ENCODE measurements at regions not wholly inside any gene's neighbourhood (a gene's known extent, or its start where the extent isn't known, plus 50 kb on each side); places are given as distances from the start of the nearest gene placed in this dataset.

GRCh38 chr10:106410331-106410730 is 754.2 kb downstream of the SORCS1 start:
- no TSS peak for BruUV-seq (replicated peaks)
- intact Hi-C loops (cut with micrococcal nuclease; ENCODE audit: unreplicated experiment) (no loop called here), in situ Hi-C loops (cut with HindIII; ENCODE audit: low pct_unique_long_range_greater_than_20kb, low sequenced_read_pairs) (no loop called here)
- Histone ChIP-seq H3K27me3 (ENCODE audit: control insufficient read depth, insufficient read depth, low read length) (no peaks in the 10 kb centered on the region), H3K9me3 (ENCODE audit: control insufficient read depth, insufficient read depth, low read depth, low read length) (no peaks in the 10 kb centered on the region), H3K4me3 (ENCODE audit: low read depth in 2 of 2, low read length in 2 of 2) (no peak overlapping the region), H3K27ac (ENCODE audit: low read length) (no peak overlapping the region), H3K36me3 (ENCODE audit: control insufficient read depth, insufficient read depth, low read length) (no peaks in the 10 kb centered on the region), H3K4me1 (ENCODE audit: control insufficient read depth, insufficient read depth, low read length) (no peaks in the 10 kb centered on the region)
- ATAC-seq (no peak), DNase-seq (ENCODE audit: low read depth, low spot score) (no peak)
- no peak for TF ChIP-seq CTCF (IDR thresholded peaks at IDR 0.05)
- no peak for TF ChIP-seq POLR2AphosphoS5 (IDR thresholded peaks at IDR 0.05; ENCODE audit: low read depth, low read length)
- no peak for TF ChIP-seq TCF7L2 (IDR thresholded peaks at IDR 0.05; ENCODE audit: low read depth, low read length)
- TF ChIP-seq REST (IDR thresholded peaks at IDR 0.05; ENCODE audit: insufficient read depth in 1 of 2, low read depth in 2 of 2, low read length in 1 of 2), result no peak
- TF ChIP-seq SIN3A (IDR thresholded peaks at IDR 0.05; ENCODE audit: borderline replicate concordance, insufficient read depth, low read depth, low read length), result no peak
- ChIA-PET CTCF (no interaction called here), POLR2A (no interaction called here)

- CTCF ChIA-PET, result no interaction called here
- TF ChIP-seq SIN3A (IDR thresholded peaks at IDR 0.05; ENCODE audit: borderline replicate concordance, insufficient read depth, low read depth, low read length), result no peak
- no peak for TF ChIP-seq REST (IDR thresholded peaks at IDR 0.05; ENCODE audit: insufficient read depth in 1 of 2, low read depth in 2 of 2, low read length in 1 of 2)
- no peak for TF ChIP-seq TCF7L2 (IDR thresholded peaks at IDR 0.05; ENCODE audit: low read depth, low read length)
- no peak for TF ChIP-seq POLR2AphosphoS5 (IDR thresholded peaks at IDR 0.05; ENCODE audit: low read depth, low read length)
- no peak for TF ChIP-seq CTCF (IDR thresholded peaks at IDR 0.05)
- no TSS peak for BruUV-seq (replicated peaks)
Measured at GRCh38 chr10:106405141-106405540, 759.4 kb downstream of the SORCS1 start.

More at GRCh38 chr10:106405141-106405540, 759.4 kb downstream of the SORCS1 start:
- Histone ChIP-seq H3K9me3 (ENCODE audit: control insufficient read depth, insufficient read depth, low read depth, low read length) (no peaks in the 10 kb centered on the region), H3K27me3 (ENCODE audit: control insufficient read depth, insufficient read depth, low read length) (no peaks in the 10 kb centered on the region), H3K4me3 (ENCODE audit: low read depth in 2 of 2, low read length in 2 of 2) (no peak overlapping the region), H3K4me1 (ENCODE audit: control insufficient read depth, insufficient read depth, low read length) (no peaks in the 10 kb centered on the region), H3K36me3 (ENCODE audit: control insufficient read depth, insufficient read depth, low read length) (no peaks in the 10 kb centered on the region), H3K27ac (ENCODE audit: low read length) (no peak overlapping the region)
- intact Hi-C loops (cut with micrococcal nuclease; ENCODE audit: unreplicated experiment) (no loop called here), in situ Hi-C loops (cut with HindIII; ENCODE audit: low pct_unique_long_range_greater_than_20kb, low sequenced_read_pairs) (no loop called here)
- no peak for DNase-seq (ENCODE audit: low read depth, low spot score)
- no peak for ATAC-seq
- POLR2A ChIA-PET, result no interaction called here

Data from Panc1 (cell line).